Astrocyte (in vitro differentiated cells and primary cell): ENCODE measurements at regions not wholly inside any gene's neighbourhood (a gene's known extent, or its start where the extent isn't known, plus 50 kb on each side); places are given as distances from the start of the nearest gene placed in this dataset.

Experiments
- DNase-seq: peaks from one replicate; pipeline ENCODE4 v3.0.0-alpha.2; 2010; ENCODE audit warnings: low read depth
- FAIRE-seq: peaks from 2 replicates; lab custom pipeline; 2011; peaks lifted over from hg19 to GRCh38; lab: Jason Lieb, UNC
- H2AFZ ChIP-seq: 2 replicates; pipeline ENCODE4 v1.6.0; 2012; ENCODE audit warnings: low read depth, low read length, inconsistent platforms
- H3K27ac ChIP-seq: 2 replicates; pipeline ENCODE4 v1.5.1; 2011; ENCODE audit warnings: low read depth, low read length, inconsistent platforms
- H3K27me3 ChIP-seq: 2 replicates; pipeline ENCODE4 v1.6.0; 2011; ENCODE audit warnings: low read length, inconsistent platforms; ENCODE audit not compliant: insufficient read depth
- H3K36me3 ChIP-seq: 2 replicates; pipeline ENCODE4 v1.5.1; 2011; ENCODE audit warnings: low read length, inconsistent platforms; ENCODE audit not compliant: insufficient read depth
- H3K4me1 ChIP-seq: 2 replicates; pipeline ENCODE4 v1.5.1; 2011; ENCODE audit warnings: low read length, inconsistent platforms; ENCODE audit not compliant: insufficient read depth
- H3K4me2 ChIP-seq: 2 replicates; pipeline ENCODE4 v1.6.0; 2012; ENCODE audit warnings: low read length, inconsistent platforms
- H3K4me3 ChIP-seq: 2 replicates; pipeline ENCODE4 v1.5.1; 2011; ENCODE audit warnings: low read depth, mild to moderate bottlenecking, low read length, inconsistent platforms; ENCODE audit not compliant: insufficient read depth
- H3K79me2 ChIP-seq: 2 replicates; pipeline ENCODE4 v1.6.0; 2012; ENCODE audit warnings: mild to moderate bottlenecking, low read length, inconsistent platforms; ENCODE audit not compliant: insufficient read depth
- H3K9ac ChIP-seq: 2 replicates; pipeline ENCODE4 v1.6.0; 2012; ENCODE audit warnings: mild to moderate bottlenecking, low read length, inconsistent platforms
- H3K9me3 ChIP-seq: 2 replicates; pipeline ENCODE4 v1.5.1; 2012; ENCODE audit warnings: low read depth, mild to moderate bottlenecking, low read length, inconsistent platforms; ENCODE audit not compliant: insufficient read depth
- H4K20me1 ChIP-seq: 2 replicates; pipeline ENCODE4 v1.6.0; 2012; ENCODE audit warnings: low read length, inconsistent platforms; ENCODE audit not compliant: insufficient read depth
- H3K27ac Mint-ChIP-seq: one replicate; pipeline ENCODE4 v1.8.0; 2021; ENCODE audit warnings: mild to moderate bottlenecking, mixed read lengths; ENCODE audit not compliant: unreplicated experiment
- H3K27me3 Mint-ChIP-seq: one replicate; pipeline ENCODE4 v1.8.0; 2021; ENCODE audit warnings: low read depth, mixed read lengths; ENCODE audit not compliant: unreplicated experiment
- H3K36me3 Mint-ChIP-seq: one replicate; pipeline ENCODE4 v1.8.0; 2021; ENCODE audit warnings: low read depth, mixed read lengths; ENCODE audit not compliant: unreplicated experiment
- H3K4me1 Mint-ChIP-seq: one replicate; pipeline ENCODE4 v1.8.0; 2021; ENCODE audit warnings: low read depth, mixed read lengths; ENCODE audit not compliant: unreplicated experiment
- H3K4me3 Mint-ChIP-seq: one replicate; pipeline ENCODE4 v1.8.0; 2021; ENCODE audit warnings: mild to moderate bottlenecking, moderate library complexity, mixed read lengths; ENCODE audit not compliant: unreplicated experiment
- H3K9me3 Mint-ChIP-seq: one replicate; pipeline ENCODE4 v1.8.0; 2021; ENCODE audit warnings: mild to moderate bottlenecking, mixed read lengths; ENCODE audit not compliant: unreplicated experiment
- CTCF ChIP-seq: IDR thresholded peaks from 2 replicates; pipeline ENCODE4 v1.5.1; 2011; ENCODE audit warnings: low read depth, mild to moderate bottlenecking, inconsistent platforms, low read length, moderate library complexity; ENCODE audit not compliant: insufficient read depth
- EZH2 ChIP-seq: IDR thresholded peaks from 2 replicates; pipeline ENCODE4 v1.6.1; 2012; ENCODE audit warnings: mild to moderate bottlenecking, low read length, inconsistent platforms; ENCODE audit not compliant: insufficient read depth

- TF ChIP-seq EZH2 (no peak), CTCF (no peak)
- peaks cover 4% of the 10 kb centered on the region for H3K4me1 Mint-ChIP-seq
- Histone ChIP-seq H3K4me3 (no peak overlapping the region), H2AFZ (no peak overlapping the region), H3K27me3 (no peaks in the 10 kb centered on the region), H3K36me3 (no peaks in the 10 kb centered on the region), H3K9ac (no peak overlapping the region), H3K79me2 (no peaks in the 10 kb centered on the region), H3K9me3 (no peaks in the 10 kb centered on the region), H3K27ac (no peak overlapping the region), H3K4me1 (peaks cover under 1% of the 10 kb centered on the region), H3K4me2 (no peak overlapping the region), H4K20me1 (no peaks in the 10 kb centered on the region)
- no peak for DNase-seq
- H3K27me3 Mint-ChIP-seq = no peaks in the 10 kb centered on the region
- no peaks in the 10 kb centered on the region for H3K9me3 Mint-ChIP-seq
- FAIRE-seq = no peak
- H3K4me3 Mint-ChIP-seq = no peak overlapping the region
- H3K27ac Mint-ChIP-seq = no peak overlapping the region
- H3K36me3 Mint-ChIP-seq = peaks cover 4% of the 10 kb centered on the region
Observed at GRCh38 chr3:56899851-56900250, 98.1 kb upstream of the ARHGEF3 start.

GRCh38 chr3:56899078-56899477 lies 97.3 kb upstream of the ARHGEF3 start:
- Histone ChIP-seq H3K27ac (no peak overlapping the region), H3K4me3 (no peak overlapping the region), H3K4me1 (peaks cover 5% of the 10 kb centered on the region), H3K36me3 (no peaks in the 10 kb centered on the region), H3K9ac (no peak overlapping the region), H3K9me3 (no peaks in the 10 kb centered on the region), H3K79me2 (no peaks in the 10 kb centered on the region), H3K27me3 (no peaks in the 10 kb centered on the region), H2AFZ (no peak overlapping the region), H3K4me2 (no peak overlapping the region), H4K20me1 (no peaks in the 10 kb centered on the region)
- no peak for FAIRE-seq
- no peak overlapping the region for H3K4me3 Mint-ChIP-seq
- H3K27ac Mint-ChIP-seq = no peak overlapping the region
- no peaks in the 10 kb centered on the region for H3K27me3 Mint-ChIP-seq
- DNase-seq = no peak
- H3K36me3 Mint-ChIP-seq = peaks cover 4% of the 10 kb centered on the region
- peaks cover 6% of the 10 kb centered on the region for H3K4me1 Mint-ChIP-seq
- no peaks in the 10 kb centered on the region for H3K9me3 Mint-ChIP-seq
- TF ChIP-seq EZH2 = no peak
- TF ChIP-seq CTCF = no peak

GRCh38 chr3:56896357-56896756 lies 94.6 kb upstream of the ARHGEF3 start:
- H3K9me3 Mint-ChIP-seq = no peaks in the 10 kb centered on the region

More at GRCh38 chr3:56896357-56896756, 94.6 kb upstream of the ARHGEF3 start:
- Histone ChIP-seq H3K4me1 (peaks cover 5% of the 10 kb centered on the region), H3K36me3 (no peaks in the 10 kb centered on the region), H3K4me3 (no peak overlapping the region), H2AFZ (no peak overlapping the region), H3K4me2 (no peak overlapping the region), H3K27ac (no peak overlapping the region), H3K79me2 (no peaks in the 10 kb centered on the region), H3K9ac (no peak overlapping the region), H3K27me3 (no peaks in the 10 kb centered on the region), H3K9me3 (no peaks in the 10 kb centered on the region), H4K20me1 (no peaks in the 10 kb centered on the region)
- Mint-ChIP-seq H3K4me1 (peaks cover 6% of the 10 kb centered on the region), H3K27me3 (no peaks in the 10 kb centered on the region), H3K27ac (no peak overlapping the region), H3K36me3 (peaks cover 4% of the 10 kb centered on the region), H3K4me3 (no peak overlapping the region)
- FAIRE-seq = no peak
- DNase-seq = no peak
- TF ChIP-seq EZH2 (no peak), CTCF (no peak)
